WTC11 (cell line): ENCODE measurements at regions not wholly inside any gene's neighbourhood (a gene's known extent, or its start where the extent isn't known, plus 50 kb on each side); places are given as distances from the start of the nearest gene placed in this dataset.

Experiments used
- AR ChIP-seq: fragments of 250-450 bp; sonication (Bioruptor Pico); IDR thresholded peaks from 2 replicates; pipeline ENCODE4 v1.9.0; 2021; ENCODE audit warnings: mild to moderate bottlenecking
- ATF3 ChIP-seq: sonication (generic); formaldehyde crosslinking; conservative IDR thresholded peaks from 2 replicates; pipeline ENCODE4 v1.8.1; 2022; ENCODE audit warnings: mild to moderate bottlenecking, missing genetic modification reagents
- CTCF ChIP-seq: fragments of 200-600 bp; IDR thresholded peaks from 2 replicates; pipeline ENCODE4 v1.8.0; 2022; ENCODE audit warnings: antibody characterized with exemption
- E2F1 ChIP-seq: sonication (generic); formaldehyde crosslinking; IDR thresholded peaks from 2 replicates; pipeline ENCODE4 v1.8.0; 2022; ENCODE audit warnings: mild to moderate bottlenecking, missing genetic modification reagents
- MAX ChIP-seq: sonication (generic); formaldehyde crosslinking; IDR thresholded peaks from 2 replicates; pipeline ENCODE4 v1.8.0; 2022; ENCODE audit warnings: mild to moderate bottlenecking, missing genetic modification reagents
- NFYB ChIP-seq: sonication (generic); formaldehyde crosslinking; conservative IDR thresholded peaks from 2 replicates; pipeline ENCODE4 v1.8.0; 2022; ENCODE audit warnings: low read depth, missing genetic modification reagents
- NR2C2 ChIP-seq: sonication (generic); formaldehyde crosslinking; IDR thresholded peaks from 2 replicates; pipeline ENCODE4 v1.8.0; 2022; ENCODE audit warnings: mild to moderate bottlenecking, missing genetic modification reagents
- USF2 ChIP-seq: sonication (generic); formaldehyde crosslinking; IDR thresholded peaks from 2 replicates; pipeline ENCODE4 v1.8.1; 2023; ENCODE audit warnings: mild to moderate bottlenecking, missing genetic modification reagents, moderate library complexity
- ZBTB21 ChIP-seq: sonication (generic); formaldehyde crosslinking; IDR thresholded peaks from 2 replicates; pipeline ENCODE4 v1.8.1; 2023; ENCODE audit warnings: mild to moderate bottlenecking, missing genetic modification reagents, borderline replicate concordance
- ZNF423 ChIP-seq: fragments of 250-450 bp; sonication (Bioruptor Pico); IDR thresholded peaks from 2 replicates; pipeline ENCODE4 v2.1.2; 2022; ENCODE audit warnings: mild to moderate bottlenecking, moderate library complexity

- no peak for TF ChIP-seq CTCF
- no peak for TF ChIP-seq MAX (CRISPR knock-in tag)
- no peak for TF ChIP-seq ZBTB21 (CRISPR knock-in tag)
- no peak for TF ChIP-seq USF2 (CRISPR knock-in tag)
- TF ChIP-seq ZNF423 (CRISPR knock-in tag), result no peak
- TF ChIP-seq AR, result no peak
- TF ChIP-seq NR2C2 (CRISPR knock-in tag), result no peak
- no peak for TF ChIP-seq E2F1 (CRISPR knock-in tag)
- no peak for TF ChIP-seq ATF3
- TF ChIP-seq NFYB (CRISPR knock-in tag), result no peak
These were observed 81.8 kb upstream of the CNKSR3 start for GRCh38 chr6:154592199-154592860.
